Immature natural killer cell (primary cell): ENCODE measurements at regions not wholly inside any gene's neighbourhood (a gene's known extent, or its start where the extent isn't known, plus 50 kb on each side); places are given as distances from the start of the nearest gene placed in this dataset.

Source experiments
- DNase-seq, 3 donors: peaks; one replicate each; pipeline ENCODE4 v3.0.0; 2022; ENCODE audit warnings: mixed read lengths in 1 of 3
- H3K27ac Mint-ChIP-seq, 6 donors: one replicate each; pipeline ENCODE4 v1.8.0; 2020; ENCODE audit warnings: mixed read lengths in 6 of 6, mild to moderate bottlenecking in 5 of 6, inconsistent platforms in 4 of 6, moderate library complexity in 3 of 6
- H3K27me3 Mint-ChIP-seq, 3 donors: one replicate each; pipeline ENCODE4 v1.8.0; 2020 to 2021; ENCODE audit warnings: low read depth in 3 of 3, mild to moderate bottlenecking in 3 of 3, mixed read lengths in 3 of 3, moderate library complexity in 3 of 3, inconsistent platforms in 1 of 3
- H3K36me3 Mint-ChIP-seq, 3 donors: one replicate each; pipeline ENCODE4 v1.8.0; 2020; ENCODE audit warnings: mixed read lengths in 3 of 3, inconsistent platforms in 2 of 3, mild to moderate bottlenecking in 2 of 3
- H3K4me1 Mint-ChIP-seq, 2 donors: one replicate each; pipeline ENCODE4 v1.8.0; 2020; ENCODE audit warnings: inconsistent platforms in 2 of 2, mild to moderate bottlenecking in 2 of 2, mixed read lengths in 2 of 2, moderate library complexity in 1 of 2
- H3K4me3 Mint-ChIP-seq, 5 donors: one replicate each; pipeline ENCODE4 v1.8.0; 2020; ENCODE audit warnings: mild to moderate bottlenecking in 5 of 5, mixed read lengths in 5 of 5, inconsistent platforms in 3 of 5, moderate library complexity in 3 of 5
- H3K9me3 Mint-ChIP-seq, 6 donors: one replicate each; pipeline ENCODE4 v1.8.0; 2020; ENCODE audit warnings: mild to moderate bottlenecking in 6 of 6, mixed read lengths in 6 of 6, inconsistent platforms in 4 of 6, moderate library complexity in 3 of 6

DNA sequence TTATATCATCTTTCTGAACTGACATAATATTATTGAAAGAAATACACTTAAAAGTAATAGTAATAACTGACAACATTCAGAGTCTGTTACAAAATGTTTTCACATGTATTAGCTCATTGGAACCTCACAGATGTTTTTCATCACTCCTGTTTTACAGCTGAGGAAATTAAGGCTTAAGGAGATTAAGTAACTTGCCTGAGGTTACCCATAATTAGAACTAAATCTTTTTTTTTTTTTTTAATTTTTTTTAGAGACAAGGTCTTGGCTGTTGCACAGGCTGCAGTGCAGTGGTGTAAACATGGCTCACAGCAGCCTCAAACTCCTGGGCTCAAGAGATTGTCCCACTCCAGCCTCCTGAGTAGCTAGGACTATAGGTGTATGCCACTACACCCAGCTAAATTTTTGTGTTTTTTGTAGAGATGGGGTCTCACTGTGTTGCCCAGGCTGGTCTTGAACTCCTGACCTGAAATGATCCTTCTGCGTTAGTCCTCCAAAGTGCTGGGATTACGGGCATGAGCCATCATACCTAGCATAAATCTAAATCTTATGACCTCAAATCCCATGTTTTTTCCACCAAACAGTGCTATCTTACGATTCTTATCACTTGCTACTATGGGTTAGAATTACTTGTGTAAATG lies 64.7 kb upstream of the MACF1 start:
- Mint-ChIP-seq H3K9me3 (no peaks in the 10 kb centered on the region), H3K4me3 (no peak overlapping the region), H3K36me3 (no peaks in the 10 kb centered on the region), H3K4me1 (no peaks in the 10 kb centered on the region), H3K27me3 (peaks cover 0 to 7% (median under 1%) of the 10 kb centered on the region in 3 donors), H3K27ac (no peak overlapping the region)
- no peak for DNase-seq

GRCh38 chr1:39141925-39142324 lies 62.6 kb upstream of the MACF1 start:
- Mint-ChIP-seq H3K27ac (no peak overlapping the region), H3K27me3 (peaks cover 0 to 7% (median 4%) of the 10 kb centered on the region in 3 donors), H3K4me1 (no peaks in the 10 kb centered on the region), H3K9me3 (no peaks in the 10 kb centered on the region), H3K4me3 (no peak overlapping the region), H3K36me3 (no peaks in the 10 kb centered on the region)
- DNase-seq: no peak

DNA sequence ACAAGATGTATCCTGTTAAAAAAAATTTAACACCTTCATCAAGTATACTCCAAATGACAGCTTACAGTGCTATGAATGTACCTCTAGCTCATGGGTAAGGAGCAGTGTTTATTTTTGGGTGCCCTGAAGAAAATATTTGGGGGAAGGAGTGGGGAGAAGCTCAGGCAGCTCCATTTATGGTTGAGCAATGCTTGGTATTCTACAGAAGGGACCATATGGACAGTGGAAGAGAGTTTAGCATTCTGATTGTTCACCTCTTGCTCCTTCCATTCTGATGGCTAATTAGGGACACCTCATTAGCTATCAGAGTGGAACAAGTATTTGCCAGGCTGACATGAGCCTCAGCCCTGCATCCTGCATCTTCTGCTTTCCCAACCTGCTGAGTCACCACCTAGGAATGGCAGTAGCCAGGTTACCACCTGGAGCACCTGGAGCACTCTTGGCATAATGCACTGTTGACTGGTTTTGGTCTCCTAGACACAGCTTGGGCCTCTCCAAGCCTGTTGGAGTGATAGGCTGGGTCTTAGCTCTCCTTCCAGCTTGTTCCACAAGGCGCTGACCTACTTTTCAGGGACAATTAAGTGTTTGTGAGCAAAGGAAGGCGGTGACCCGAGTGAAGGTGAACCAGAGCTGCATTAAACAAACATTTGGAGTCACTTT lies 62.0 kb upstream of the MACF1 start:
- Mint-ChIP-seq H3K9me3 (no peaks in the 10 kb centered on the region), H3K4me3 (no peak overlapping the region)

GRCh38 chr1:39144924-39145323 lies 59.6 kb upstream of the MACF1 start:
- Mint-ChIP-seq H3K4me1 (no peaks in the 10 kb centered on the region), H3K27me3 (peaks cover 0 to 4% (median 4%) of the 10 kb centered on the region in 3 donors), H3K4me3 (no peak overlapping the region), H3K27ac (no peak overlapping the region), H3K36me3 (no peaks in the 10 kb centered on the region), H3K9me3 (no peaks in the 10 kb centered on the region)
- DNase-seq: no peak

More for the DNA sequence above, 62.0 kb upstream of the MACF1 start:
- Mint-ChIP-seq H3K27ac (no peak overlapping the region), H3K4me1 (no peaks in the 10 kb centered on the region), H3K36me3 (no peaks in the 10 kb centered on the region), H3K27me3 (peaks cover 0 to 7% (median 4%) of the 10 kb centered on the region in 3 donors)
- DNase-seq: no peak

DNA sequence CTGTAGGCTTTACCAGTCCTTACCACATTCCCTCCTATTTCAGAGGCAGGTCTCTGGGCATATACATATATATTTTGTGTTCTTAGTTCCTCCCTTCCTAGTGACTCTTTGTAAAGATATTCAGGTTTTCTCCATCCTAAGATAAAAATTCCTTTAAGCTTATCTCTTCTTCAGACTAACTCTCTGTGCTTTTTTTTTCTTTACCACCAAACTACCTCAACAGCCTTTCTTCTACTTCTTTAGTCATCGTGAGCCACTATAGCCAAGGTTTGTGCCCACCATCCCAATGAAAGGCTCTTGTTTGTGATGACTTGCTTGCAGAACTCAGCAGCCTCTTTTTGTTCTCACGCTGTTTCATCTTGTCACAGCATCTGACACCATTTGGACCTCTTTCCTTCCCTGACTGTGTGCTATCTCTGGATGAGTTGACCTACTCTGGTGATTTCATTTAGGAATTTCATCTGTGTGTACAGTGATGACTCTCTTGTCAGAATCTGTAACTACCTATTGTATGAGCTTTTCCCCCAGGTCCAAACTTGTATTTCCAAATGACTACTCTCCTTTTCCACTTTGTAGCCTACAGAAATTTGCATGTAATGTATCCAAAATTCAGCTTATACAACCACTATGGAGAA lies 59.0 kb upstream of the MACF1 start:
- DNase-seq: no peak
- H3K27me3 Mint-ChIP-seq: peaks cover 0 to 4% (median 4%) of the 10 kb centered on the region in 3 donors
- H3K9me3 Mint-ChIP-seq: no peaks in the 10 kb centered on the region
- H3K36me3 Mint-ChIP-seq: no peaks in the 10 kb centered on the region
- no peaks in the 10 kb centered on the region for H3K4me1 Mint-ChIP-seq
- H3K27ac Mint-ChIP-seq: no peak overlapping the region
- H3K4me3 Mint-ChIP-seq: no peak overlapping the region

- Mint-ChIP-seq H3K4me3 (no peak overlapping the region), H3K9me3 (no peaks in the 10 kb centered on the region), H3K27me3 (peaks cover 0 to 4% (median 4%) of the 10 kb centered on the region in 3 donors), H3K4me1 (no peaks in the 10 kb centered on the region), H3K27ac (no peak overlapping the region), H3K36me3 (no peaks in the 10 kb centered on the region)
- no peak for DNase-seq
Measured at GRCh38 chr1:39146681-39147080, 57.8 kb upstream of the MACF1 start.

DNA sequence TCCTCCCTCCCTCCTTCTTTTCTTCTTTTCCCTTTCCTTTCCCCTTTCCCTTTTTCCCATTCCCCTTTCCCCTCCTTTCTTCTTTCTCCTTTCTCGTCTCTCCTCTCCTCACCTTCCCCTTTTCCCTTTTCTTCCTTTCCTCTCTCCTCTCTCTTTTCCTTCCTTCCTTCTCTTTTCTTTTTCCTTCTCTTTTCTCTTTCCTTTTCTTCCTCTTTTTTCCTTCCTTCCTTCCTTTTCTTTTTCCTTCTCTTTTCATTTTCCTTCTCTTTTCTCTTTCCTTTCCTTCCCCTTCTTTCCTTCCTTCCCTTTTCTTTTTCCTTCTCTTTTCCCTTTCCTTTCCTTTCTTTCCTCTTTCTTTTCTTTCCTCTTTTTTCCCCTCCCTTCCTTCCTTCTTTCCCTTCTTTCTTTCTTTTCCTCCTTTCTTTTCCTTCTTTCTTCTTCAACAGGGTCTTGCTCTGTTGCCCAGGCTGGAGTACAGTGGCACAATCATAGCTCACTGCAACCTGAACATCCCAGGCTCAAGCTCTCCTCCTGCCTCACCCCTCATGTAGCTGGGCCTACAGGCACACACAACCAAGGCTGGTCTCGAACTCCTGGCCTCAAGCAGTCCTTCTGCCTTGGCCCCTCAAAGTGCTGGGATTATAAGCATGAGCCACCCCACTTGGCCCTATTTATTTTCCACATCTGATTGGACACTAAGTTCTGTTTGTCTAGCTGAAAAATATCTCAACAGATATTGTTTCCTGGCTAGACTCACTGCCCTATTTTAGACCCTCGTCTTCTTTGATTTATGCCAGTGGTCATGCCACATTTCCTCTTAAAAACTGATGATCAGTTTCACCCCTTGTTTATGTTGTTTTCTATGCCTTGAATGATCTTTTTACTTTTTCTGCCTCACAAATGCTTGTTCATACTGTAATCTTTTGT lies 57.1 kb upstream of the MACF1 start:
- no peaks in the 10 kb centered on the region for H3K9me3 Mint-ChIP-seq
- DNase-seq: no peak
- no peaks in the 10 kb centered on the region for H3K4me1 Mint-ChIP-seq
- no peak overlapping the region for H3K27ac Mint-ChIP-seq
- H3K27me3 Mint-ChIP-seq: peaks cover 0 to 4% (median 4%) of the 10 kb centered on the region in 3 donors
- H3K4me3 Mint-ChIP-seq: no peak overlapping the region
- no peaks in the 10 kb centered on the region for H3K36me3 Mint-ChIP-seq

GRCh38 chr1:39148942-39149341 lies 55.6 kb upstream of the MACF1 start:
- Mint-ChIP-seq H3K4me1 (no peaks in the 10 kb centered on the region), H3K9me3 (no peaks in the 10 kb centered on the region), H3K27ac (no peak overlapping the region), H3K36me3 (no peaks in the 10 kb centered on the region), H3K27me3 (peaks cover 0 to 6% (median 0%) of the 10 kb centered on the region in 3 donors), H3K4me3 (no peak overlapping the region)
- no peak for DNase-seq

- Mint-ChIP-seq H3K27ac (no peak overlapping the region), H3K4me3 (no peak overlapping the region), H3K4me1 (no peaks in the 10 kb centered on the region), H3K36me3 (no peaks in the 10 kb centered on the region), H3K27me3 (peaks cover 0 to 6% (median 0%) of the 10 kb centered on the region in 3 donors), H3K9me3 (no peaks in the 10 kb centered on the region)
- DNase-seq: no peak
Measured at GRCh38 chr1:39149509-39149908, 55.0 kb upstream of the MACF1 start.

DNA sequence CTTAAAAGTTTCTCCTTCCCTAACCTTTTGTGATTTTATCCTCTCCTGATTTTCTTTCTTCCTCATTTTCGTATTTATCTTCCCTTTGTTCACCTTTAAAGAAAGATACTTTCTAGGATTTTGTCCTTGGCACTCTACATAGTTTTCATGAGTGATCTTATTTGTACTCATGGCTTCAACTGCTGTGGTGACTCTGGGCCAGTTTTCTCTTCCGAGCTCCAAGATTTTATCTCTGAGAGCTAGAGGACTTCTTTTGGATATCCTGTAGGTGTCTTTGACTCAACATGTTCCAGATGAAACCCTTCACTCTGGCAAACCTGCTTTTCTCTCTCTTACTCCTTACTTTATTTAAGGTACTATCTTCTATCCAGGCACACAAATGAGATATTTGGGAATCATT lies 53.7 kb upstream of the MACF1 start:
- H3K4me1 Mint-ChIP-seq: peaks cover 0 to 2% of the 10 kb centered on the region in 2 donors
- H3K4me3 Mint-ChIP-seq: no peak overlapping the region
- no peaks in the 10 kb centered on the region for H3K36me3 Mint-ChIP-seq
- no peak overlapping the region for H3K27ac Mint-ChIP-seq
- no peaks in the 10 kb centered on the region for H3K9me3 Mint-ChIP-seq
- DNase-seq: no peak
- H3K27me3 Mint-ChIP-seq: peaks cover 0 to 4% (median 0%) of the 10 kb centered on the region in 3 donors

GRCh38 chr1:39151267-39151666 lies 53.2 kb upstream of the MACF1 start:
- Mint-ChIP-seq H3K36me3 (no peaks in the 10 kb centered on the region), H3K9me3 (no peaks in the 10 kb centered on the region), H3K27me3 (peaks cover 0 to 4% (median 0%) of the 10 kb centered on the region in 3 donors), H3K27ac (no peak overlapping the region), H3K4me1 (peaks cover 0 to 2% of the 10 kb centered on the region in 2 donors), H3K4me3 (no peak overlapping the region)
- no peak for DNase-seq

- Mint-ChIP-seq H3K27ac (no peak overlapping the region), H3K4me1 (peaks cover 0 to 2% of the 10 kb centered on the region in 2 donors), H3K36me3 (no peaks in the 10 kb centered on the region), H3K4me3 (no peak overlapping the region), H3K9me3 (no peaks in the 10 kb centered on the region), H3K27me3 (peaks cover 0 to 2% (median 0%) of the 10 kb centered on the region in 3 donors)
- no peak for DNase-seq
Measured at GRCh38 chr1:39152923-39153322, 51.6 kb upstream of the MACF1 start.

- no peak overlapping the region for H3K27ac Mint-ChIP-seq
Measured at GRCh38 chr1:39153684-39154083, 50.8 kb upstream of the MACF1 start.

More at GRCh38 chr1:39153684-39154083, 50.8 kb upstream of the MACF1 start:
- Mint-ChIP-seq H3K36me3 (no peaks in the 10 kb centered on the region), H3K27me3 (peaks cover 0 to 2% (median 2%) of the 10 kb centered on the region in 3 donors), H3K4me1 (peaks cover 0 to 2% of the 10 kb centered on the region in 2 donors), H3K4me3 (no peak overlapping the region), H3K9me3 (no peaks in the 10 kb centered on the region)
- no peak for DNase-seq
